ENCODE measurements at regions not wholly inside any gene's neighbourhood (a gene's known extent, or its start where the extent isn't known, plus 50 kb on each side); places are given as distances from the start of the nearest gene placed in this dataset.

- H3K4me1 Mint-ChIP-seq: peaks cover 12 to 22% (median 18%) of the 10 kb centered on the region in 3 donors
- peaks cover 0 to 9% (median 8%) of the 10 kb centered on the region in 3 donors for H3K27me3 Mint-ChIP-seq
- no peak overlapping the region for H3K27ac Mint-ChIP-seq
- DNase-seq (no peak), ATAC-seq (ENCODE audit: low read depth in 2 of 2) (no peak)
- no peak overlapping the region for H3K4me3 Mint-ChIP-seq
- peaks cover 0 to 3% (median 0%) of the 10 kb centered on the region in 7 donors for H3K9me3 Mint-ChIP-seq
- no peaks in the 10 kb centered on the region for H3K36me3 Mint-ChIP-seq
Measured at GRCh38 chr12:124716208-124717130, 147.2 kb downstream of the SCARB1 start.

GRCh38 chr12:124715121-124715990, 147.9 kb upstream of the NCOR2 start:
- Mint-ChIP-seq H3K27ac (peak overlapping the region in 3 of 6 donors; percentile 67 to 86 (median 80)), H3K27me3 (peaks cover 0 to 9% (median 8%) of the 10 kb centered on the region in 3 donors)

GRCh38 chr12:124713436-124714082, 146.1 kb upstream of the NCOR2 start:
- peak; percentile 24 for DNase-seq

More at GRCh38 chr12:124715121-124715990, 147.9 kb upstream of the NCOR2 start:
- no peak for ATAC-seq (ENCODE audit: low read depth in 2 of 2)
- no peak for DNase-seq
- Mint-ChIP-seq H3K9me3 (no peaks in the 10 kb centered on the region), H3K4me3 (peak overlapping the region in 1 of 8 donors; percentile 39), H3K36me3 (no peaks in the 10 kb centered on the region), H3K4me1 (peaks cover 12 to 22% (median 18%) of the 10 kb centered on the region in 3 donors)

DNA sequence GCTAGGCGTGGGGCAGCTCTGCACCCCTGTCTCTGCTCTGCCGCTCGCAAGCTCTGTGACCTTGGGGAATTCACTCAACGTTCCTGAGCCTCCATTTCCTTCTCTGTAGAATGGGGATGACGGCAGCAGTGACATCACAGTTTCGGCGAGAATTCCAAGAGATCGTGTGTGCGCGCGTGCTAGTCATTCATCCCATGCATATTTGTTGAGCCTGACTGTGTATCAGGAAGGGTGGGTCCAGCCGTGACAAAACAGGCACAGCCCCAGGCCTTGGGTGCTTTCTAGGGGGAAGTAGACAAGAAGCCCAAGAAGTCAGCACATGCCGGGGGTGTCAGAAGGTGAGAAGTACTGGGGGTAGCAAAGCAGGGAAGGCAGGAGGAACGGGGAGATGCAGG, 145.6 kb upstream of the NCOR2 start:
- peak; percentile 51 to 67 for ATAC-seq (ENCODE audit: low read depth in 2 of 2)

More at GRCh38 chr12:124713436-124714082, 146.1 kb upstream of the NCOR2 start:
- Mint-ChIP-seq H3K4me3 (peak overlapping the region; percentile 28 to 89 (median 77)), H3K27me3 (no peaks in the 10 kb centered on the region), H3K36me3 (no peaks in the 10 kb centered on the region), H3K9me3 (no peaks in the 10 kb centered on the region), H3K4me1 (peaks cover 12 to 22% (median 18%) of the 10 kb centered on the region in 3 donors), H3K27ac (peak overlapping the region in 5 of 6 donors; percentile 61 to 93 (median 84))
- ATAC-seq (ENCODE audit: low read depth in 2 of 2): peak; percentile 64 to 73

GRCh38 chr12:124711344-124711743, 143.9 kb upstream of the NCOR2 start:
- ATAC-seq (ENCODE audit: low read depth in 2 of 2) (no peak), DNase-seq (no peak)
- Mint-ChIP-seq H3K4me3 (peak overlapping the region in 1 of 8 donors; percentile 42), H3K27me3 (no peaks in the 10 kb centered on the region), H3K27ac (no peak overlapping the region), H3K36me3 (peaks cover 0 to 4% of the 10 kb centered on the region in 2 donors), H3K4me1 (peaks cover 12 to 19% (median 18%) of the 10 kb centered on the region in 3 donors), H3K9me3 (peaks cover 0 to 4% (median 0%) of the 10 kb centered on the region in 7 donors)

More for the DNA sequence above, 145.6 kb upstream of the NCOR2 start:
- Mint-ChIP-seq H3K27ac (peak overlapping the region; percentile 33 to 93 (median 82)), H3K9me3 (no peaks in the 10 kb centered on the region), H3K27me3 (no peaks in the 10 kb centered on the region), H3K36me3 (no peaks in the 10 kb centered on the region), H3K4me1 (peaks cover 12 to 22% (median 18%) of the 10 kb centered on the region in 3 donors), H3K4me3 (peak overlapping the region in 7 of 8 donors; percentile 73 to 89 (median 78))
- no peak for DNase-seq

GRCh38 chr12:124709722-124710687, 142.6 kb upstream of the NCOR2 start:
- peaks cover 0 to 7% of the 10 kb centered on the region in 2 donors for H3K36me3 Mint-ChIP-seq
- peaks cover 0 to 4% (median 0%) of the 10 kb centered on the region in 7 donors for H3K9me3 Mint-ChIP-seq
- peaks cover 12 to 19% (median 18%) of the 10 kb centered on the region in 3 donors for H3K4me1 Mint-ChIP-seq
- no peak for DNase-seq
- no peak overlapping the region for H3K27ac Mint-ChIP-seq
- no peak overlapping the region for H3K4me3 Mint-ChIP-seq
- ATAC-seq (ENCODE audit: low read depth in 2 of 2): no peak
- no peaks in the 10 kb centered on the region for H3K27me3 Mint-ChIP-seq

DNA sequence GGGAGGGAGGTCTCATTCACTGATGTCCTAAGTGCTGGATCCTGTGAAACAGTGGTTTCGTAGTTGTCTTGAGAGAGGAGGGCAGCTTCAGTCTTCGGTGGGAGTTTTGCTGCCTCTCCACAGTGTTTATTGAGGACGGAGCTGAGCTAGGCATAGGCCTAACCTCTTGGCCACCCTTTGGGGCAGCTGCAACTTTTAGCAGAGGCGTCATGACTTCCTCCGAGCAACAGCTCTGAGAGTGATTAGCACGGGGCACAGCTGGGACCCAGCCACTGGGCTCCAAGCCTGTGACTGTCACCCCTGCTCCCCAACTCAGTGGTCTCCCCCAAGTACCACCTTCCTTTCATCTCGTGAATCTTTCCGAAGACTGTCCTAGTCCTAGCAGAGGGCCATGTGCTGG, 139.9 kb upstream of the NCOR2 start:
- Mint-ChIP-seq H3K27ac (no peak overlapping the region), H3K4me3 (no peak overlapping the region), H3K9me3 (peaks cover 0 to 5% (median 0%) of the 10 kb centered on the region in 7 donors), H3K4me1 (no peaks in the 10 kb centered on the region), H3K36me3 (peaks cover 0 to 7% of the 10 kb centered on the region in 2 donors), H3K27me3 (no peaks in the 10 kb centered on the region)
- ATAC-seq (ENCODE audit: low read depth in 2 of 2): no peak
- DNase-seq: no peak

DNA sequence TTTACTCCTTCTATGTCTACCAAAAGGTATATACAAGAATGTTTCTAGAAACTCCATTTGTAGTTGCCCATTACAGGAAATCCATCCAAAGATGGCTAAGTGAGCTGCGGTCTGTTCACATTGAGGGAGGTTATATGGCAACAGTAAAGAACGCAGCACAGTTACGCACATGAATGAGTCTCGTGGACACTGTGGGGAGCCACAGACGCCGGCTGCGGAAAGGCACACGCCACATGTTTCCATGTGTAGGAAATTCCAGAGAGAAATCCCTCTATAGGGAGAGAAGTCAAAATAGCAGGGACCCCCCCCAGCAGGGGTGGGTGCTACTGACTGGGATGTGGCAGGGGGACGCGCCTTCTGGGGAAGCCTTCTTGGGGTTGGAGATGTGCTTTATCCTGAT, 139.0 kb upstream of the NCOR2 start:
- DNase-seq (no peak), ATAC-seq (ENCODE audit: low read depth in 2 of 2) (no peak)
- no peaks in the 10 kb centered on the region for H3K27me3 Mint-ChIP-seq
- no peak overlapping the region for H3K4me3 Mint-ChIP-seq
- H3K9me3 Mint-ChIP-seq: peaks cover 0 to 5% (median 0%) of the 10 kb centered on the region in 7 donors
- H3K27ac Mint-ChIP-seq: no peak overlapping the region
- no peaks in the 10 kb centered on the region for H3K4me1 Mint-ChIP-seq
- H3K36me3 Mint-ChIP-seq: peaks cover 0 to 7% of the 10 kb centered on the region in 2 donors

DNA sequence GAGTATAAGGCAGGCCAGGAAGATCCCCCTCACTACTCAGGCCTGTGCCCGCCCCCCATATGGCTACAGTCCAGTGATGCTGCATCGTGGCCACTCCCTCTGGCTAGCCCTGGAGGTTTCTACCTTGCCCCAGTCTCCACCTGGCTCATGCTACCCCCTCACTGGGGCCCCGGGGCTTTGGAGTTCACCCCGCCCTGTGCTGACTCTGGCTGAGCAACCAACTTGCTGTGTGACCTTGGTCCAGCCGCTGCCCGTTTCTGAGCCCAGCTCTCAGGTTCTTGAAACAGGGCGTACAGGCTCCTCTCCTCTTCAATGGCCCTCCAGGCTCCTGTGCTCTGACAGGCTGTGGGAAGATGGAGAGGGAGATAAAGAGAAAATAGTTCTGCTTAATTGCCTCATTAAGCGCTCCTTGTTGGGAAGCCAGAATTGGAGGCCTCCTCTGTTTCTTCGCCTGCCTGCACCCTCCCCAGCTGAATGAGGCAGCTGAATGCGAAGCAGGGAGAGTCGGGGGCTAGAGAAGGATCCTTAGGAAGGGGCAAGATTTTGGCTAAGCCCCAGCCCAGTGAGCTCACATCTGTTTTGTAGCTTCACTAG, 138.2 kb upstream of the NCOR2 start:
- ATAC-seq (ENCODE audit: low read depth in 2 of 2) (no peak), DNase-seq (no peak)
- H3K9me3 Mint-ChIP-seq: peaks cover 0 to 5% (median 0%) of the 10 kb centered on the region in 7 donors
- no peak overlapping the region for H3K4me3 Mint-ChIP-seq
- no peak overlapping the region for H3K27ac Mint-ChIP-seq
- no peaks in the 10 kb centered on the region for H3K27me3 Mint-ChIP-seq
- H3K4me1 Mint-ChIP-seq: no peaks in the 10 kb centered on the region
- H3K36me3 Mint-ChIP-seq: peaks cover 0 to 7% of the 10 kb centered on the region in 2 donors

DNA sequence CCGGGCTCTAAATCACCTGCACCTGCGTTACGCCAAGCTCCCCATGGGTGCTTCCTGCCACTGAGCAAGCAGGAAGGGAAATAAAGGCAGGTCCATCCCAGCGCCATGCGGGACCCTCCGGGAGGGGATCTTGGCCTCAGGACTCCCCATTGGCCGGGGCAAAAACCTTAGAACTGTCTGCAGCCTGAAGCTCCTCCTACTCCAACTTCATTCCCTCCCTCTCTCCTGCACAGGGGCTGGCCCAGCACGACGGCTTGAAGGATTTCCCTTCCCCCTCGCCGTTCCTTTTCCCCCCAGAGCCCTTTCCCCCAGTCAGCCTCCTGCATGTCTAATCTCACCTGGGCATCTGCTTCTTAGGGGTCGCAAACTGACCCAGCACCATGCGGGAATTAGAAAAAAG, 137.2 kb upstream of the NCOR2 start:
- no peak for DNase-seq
- Mint-ChIP-seq H3K4me3 (peak overlapping the region in 2 of 8 donors; percentile 9 to 18), H3K4me1 (no peaks in the 10 kb centered on the region)

GRCh38 chr12:124703856-124704255, 136.4 kb upstream of the NCOR2 start:
- peaks cover 0 to 7% of the 10 kb centered on the region in 2 donors for H3K36me3 Mint-ChIP-seq
- DNase-seq: no peak

More for the DNA sequence above, 137.2 kb upstream of the NCOR2 start:
- ATAC-seq (ENCODE audit: low read depth in 2 of 2): no peak
- H3K27me3 Mint-ChIP-seq: peaks cover 0 to 3% (median 1%) of the 10 kb centered on the region in 3 donors
- peak overlapping the region in 1 of 6 donors; percentile 53 for H3K27ac Mint-ChIP-seq
- peaks cover 0 to 5% (median 0%) of the 10 kb centered on the region in 7 donors for H3K9me3 Mint-ChIP-seq
- peaks cover 0 to 7% of the 10 kb centered on the region in 2 donors for H3K36me3 Mint-ChIP-seq

More at GRCh38 chr12:124703856-124704255, 136.4 kb upstream of the NCOR2 start:
- H3K27ac Mint-ChIP-seq: no peak overlapping the region
- no peaks in the 10 kb centered on the region for H3K4me1 Mint-ChIP-seq
- H3K27me3 Mint-ChIP-seq: peaks cover 4 to 11% (median 9%) of the 10 kb centered on the region in 3 donors
- peaks cover 0 to 5% (median 0%) of the 10 kb centered on the region in 7 donors for H3K9me3 Mint-ChIP-seq
- H3K4me3 Mint-ChIP-seq: no peak overlapping the region
- no peak for ATAC-seq (ENCODE audit: low read depth in 2 of 2)

Measured in naive B cell (primary cell).